HG03520 (cell line): ENCODE measurements at regions not wholly inside any gene's neighbourhood (a gene's known extent, or its start where the extent isn't known, plus 50 kb on each side); places are given as distances from the start of the nearest gene placed in this dataset.

Experiments
- ATAC-seq: cut with Tn5 transposase; IDR thresholded peaks from one replicate; pipeline ENCODE4 v1.9.1; 2021; ENCODE audit warnings: mild to moderate bottlenecking, moderate library complexity; ENCODE audit not compliant: unreplicated experiment

DNA sequence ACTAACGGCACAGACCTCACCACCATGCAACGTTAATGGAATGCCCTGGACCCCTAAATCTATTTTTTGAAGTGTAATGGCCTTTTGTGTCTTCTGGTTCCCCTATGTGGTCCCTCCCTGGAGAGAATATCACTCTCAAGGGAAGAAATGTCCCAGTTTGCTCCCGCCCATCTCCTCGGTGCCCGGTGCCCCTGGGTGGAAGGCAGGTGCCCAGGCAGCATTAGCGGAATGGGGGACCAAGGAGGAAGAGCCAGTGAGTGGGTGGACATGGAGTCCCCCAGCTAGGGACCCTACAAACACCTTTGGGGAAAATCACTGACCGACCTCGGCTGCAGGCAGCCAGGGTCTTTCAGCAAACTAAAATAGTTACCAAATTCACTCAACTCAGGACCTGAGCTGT lies 212.1 kb upstream of the RTL1 start:
- no peak for ATAC-seq

DNA sequence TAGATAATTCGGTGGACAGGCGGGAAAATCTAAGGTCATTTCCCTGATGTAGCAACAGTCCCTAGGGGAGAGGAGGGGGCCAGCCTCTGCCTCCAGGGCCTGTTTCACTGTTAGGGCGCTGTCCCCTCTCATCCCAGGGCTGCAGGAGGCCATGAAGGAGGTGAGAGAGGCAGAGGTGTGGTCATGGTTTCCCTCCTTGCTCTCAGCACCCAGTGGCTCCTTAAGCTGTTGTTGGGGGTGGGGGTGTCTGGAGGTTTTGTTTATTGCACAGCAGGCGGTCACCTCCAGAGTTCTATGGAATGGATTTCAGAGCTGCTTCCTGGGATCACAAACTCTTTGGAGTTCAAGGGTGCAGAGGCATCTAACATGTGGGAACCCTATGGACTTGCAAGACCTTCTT lies 212.5 kb upstream of the RTL1 start:
- no peak for ATAC-seq

DNA sequence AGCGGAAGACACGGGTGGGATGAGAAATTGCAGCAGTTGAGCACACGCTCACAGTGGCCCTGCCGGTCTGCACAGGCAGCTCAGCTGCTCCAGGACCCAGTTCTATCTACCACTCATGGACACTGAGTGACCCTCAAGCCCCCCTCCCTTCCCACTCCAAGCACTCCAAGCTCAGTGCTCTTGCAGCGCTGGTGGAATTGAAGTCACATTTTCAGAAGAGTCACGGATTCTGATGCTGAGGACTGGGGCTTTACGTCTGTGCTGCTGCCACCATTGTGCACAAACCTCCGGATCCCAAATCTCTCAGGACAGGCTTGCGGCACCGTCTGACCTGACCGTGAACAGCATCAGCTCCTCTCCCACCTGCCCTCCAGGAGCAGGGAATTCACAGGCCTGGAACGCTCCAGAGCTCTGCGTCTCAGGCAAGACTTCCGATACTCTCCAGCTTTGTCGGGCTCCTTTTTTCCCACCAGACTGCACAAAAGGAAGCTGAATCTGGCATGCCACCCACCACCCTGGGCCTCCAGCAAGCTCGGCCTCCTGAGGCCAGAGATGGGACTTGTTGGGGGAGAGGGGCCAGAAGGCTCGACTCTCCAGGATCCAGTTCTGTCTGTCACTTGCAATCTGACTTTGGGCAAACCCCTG lies 213.1 kb upstream of the RTL1 start:
- ATAC-seq: no peak

DNA sequence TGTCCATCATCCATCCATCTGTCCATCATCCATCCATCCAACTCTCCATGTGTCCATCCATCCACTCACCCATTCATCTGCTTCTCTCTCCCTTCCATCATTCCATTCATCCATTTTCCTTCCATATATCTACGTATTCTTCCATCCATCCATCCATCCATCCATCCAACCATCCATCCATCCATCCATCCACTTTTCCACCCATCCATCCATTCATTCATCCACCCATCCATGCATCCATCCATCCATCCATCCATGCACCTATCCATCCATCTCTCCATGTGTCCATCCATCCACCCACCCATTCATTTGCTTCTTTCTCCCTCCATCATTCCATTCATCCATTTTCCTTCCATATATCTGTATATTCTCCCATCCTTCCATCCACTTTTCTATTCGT lies 214.0 kb upstream of the RTL1 start:
- ATAC-seq: no peak

DNA sequence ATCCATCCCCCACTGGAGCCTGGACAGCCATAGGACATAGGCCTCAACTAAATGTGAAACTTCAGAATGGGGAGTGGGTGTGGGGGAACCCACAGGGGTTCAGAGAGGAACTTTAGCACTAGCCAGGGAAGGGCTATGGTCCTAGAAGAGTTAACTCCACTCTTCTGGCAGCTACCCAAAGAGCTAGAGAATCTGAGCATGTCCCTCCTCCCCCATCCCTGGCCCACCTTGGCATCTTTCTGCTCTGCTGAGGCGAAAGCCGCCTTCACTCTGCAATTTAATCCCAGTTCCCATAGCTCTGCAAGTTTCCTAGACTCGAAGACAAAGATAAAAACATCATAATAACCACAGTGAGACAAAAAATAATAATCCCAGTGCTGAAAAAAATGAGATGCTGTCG lies 214.7 kb upstream of the RTL1 start:
- no peak for ATAC-seq

DNA sequence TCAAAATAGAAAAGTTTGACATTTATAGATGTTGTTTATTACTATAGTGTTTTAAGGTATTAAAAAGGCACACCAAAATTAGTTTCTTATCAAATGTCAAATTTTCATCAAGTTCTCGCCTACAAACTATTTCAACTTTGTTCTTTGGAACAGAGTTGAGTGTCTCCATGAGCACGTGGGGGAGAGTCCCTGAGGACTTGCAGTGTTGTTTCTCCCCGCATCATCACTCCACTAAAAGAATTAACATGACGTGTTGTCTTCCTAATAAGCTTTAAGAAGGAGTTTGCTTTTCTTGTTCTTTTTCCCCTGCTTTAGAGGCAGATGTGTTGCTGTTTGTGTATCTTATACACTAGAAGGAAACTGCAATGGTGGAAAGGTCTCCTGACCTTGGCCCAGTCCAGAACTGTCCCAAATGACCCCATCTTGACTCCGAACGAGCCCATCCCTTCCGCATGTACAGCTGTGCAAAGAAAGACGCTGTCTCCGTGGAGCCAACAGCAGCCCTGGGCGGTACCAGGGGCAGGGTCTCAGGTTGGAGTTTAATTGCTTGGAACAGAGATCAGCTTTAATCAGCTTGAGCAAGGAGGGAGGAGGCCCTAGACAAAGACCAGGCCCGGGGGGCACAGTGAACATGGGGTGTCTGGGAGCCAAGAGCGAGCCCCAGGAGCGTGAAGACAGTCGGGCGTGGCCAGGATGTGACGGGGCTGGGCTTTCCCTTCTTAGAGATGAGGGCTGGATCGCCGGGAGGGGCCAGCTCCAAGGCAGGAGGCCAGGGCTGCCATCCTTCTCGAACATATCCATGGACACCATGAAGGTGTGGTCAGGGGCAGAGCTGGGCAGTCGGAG lies 215.4 kb upstream of the RTL1 start:
- ATAC-seq: no peak

DNA sequence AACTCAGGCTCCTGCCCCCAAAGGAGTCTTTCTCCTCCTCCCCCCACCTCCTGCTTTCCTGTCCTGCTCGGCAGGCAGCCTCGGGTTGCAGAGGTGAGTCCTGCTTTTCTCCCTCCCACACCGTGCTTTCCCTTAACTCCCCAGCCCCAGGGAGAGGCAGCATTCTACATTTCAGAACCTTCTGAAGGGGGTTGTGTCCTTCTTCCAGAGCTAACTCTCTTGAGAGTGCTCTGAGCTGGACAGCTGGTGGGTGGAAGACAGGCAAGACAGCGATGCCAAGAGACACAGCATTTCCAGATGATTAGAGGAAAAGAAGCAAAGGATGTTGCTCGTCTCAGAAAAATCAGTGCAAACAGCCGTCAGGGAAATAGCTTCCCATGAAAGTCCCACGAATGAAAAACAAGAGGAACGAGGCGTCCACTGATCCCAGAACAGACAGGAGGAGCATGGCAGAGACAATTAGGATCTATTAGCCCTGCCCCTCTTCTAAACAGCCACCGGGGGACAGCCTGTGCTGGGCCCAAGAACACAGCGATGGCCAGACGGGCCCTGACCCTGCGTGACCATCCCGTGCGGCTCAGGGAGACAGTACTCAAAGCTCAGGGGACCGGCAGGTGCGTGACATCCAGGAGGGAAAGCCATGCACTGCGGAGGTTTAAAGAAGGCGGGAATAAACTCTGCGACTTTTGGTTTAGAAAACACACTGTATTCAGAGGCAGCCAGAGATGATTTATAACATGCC lies 216.5 kb upstream of the RTL1 start:
- no peak for ATAC-seq

DNA sequence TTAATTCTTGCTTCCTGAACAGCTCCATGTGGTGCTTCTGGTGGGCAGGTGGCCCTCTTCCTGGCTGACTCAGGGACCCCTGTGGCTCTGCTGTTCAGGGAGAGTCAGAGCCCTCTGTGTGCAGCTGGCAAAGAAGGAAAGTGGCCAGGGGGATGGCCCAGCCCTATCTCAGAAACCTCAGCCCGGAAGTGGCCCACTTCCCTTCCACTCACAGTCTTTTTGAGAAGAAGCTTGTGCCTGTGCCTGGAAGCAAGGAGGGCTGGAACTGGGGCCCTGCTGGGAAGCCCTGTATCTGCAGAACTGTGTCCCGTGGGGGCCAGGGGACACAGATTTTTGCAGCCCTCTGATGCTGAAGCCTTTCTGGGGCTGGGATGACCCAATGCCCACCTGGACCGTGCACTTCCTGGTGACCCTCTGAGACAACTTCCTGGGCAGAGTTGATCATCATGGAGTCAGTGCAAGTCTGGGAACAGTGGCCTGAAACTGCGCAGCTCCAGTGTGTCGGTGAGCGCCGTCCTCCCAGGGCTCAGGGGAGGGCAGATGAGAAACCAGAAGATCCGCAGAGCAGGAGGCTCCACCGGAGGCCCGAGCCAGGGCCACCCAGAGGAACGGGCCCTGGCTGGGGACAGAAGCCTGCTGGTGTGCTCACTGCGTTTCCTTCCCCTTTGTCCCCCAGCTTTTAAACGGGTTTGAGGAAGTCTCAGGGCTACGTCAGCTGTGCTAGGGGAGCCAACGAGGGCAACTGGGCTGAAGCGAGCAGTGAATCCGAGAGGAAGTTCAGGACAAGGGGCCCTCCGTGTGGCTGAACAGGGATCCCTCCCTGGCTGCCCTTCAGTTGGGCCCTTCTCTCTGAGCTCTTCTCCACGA lies 217.4 kb upstream of the RTL1 start:
- ATAC-seq: no peak

DNA sequence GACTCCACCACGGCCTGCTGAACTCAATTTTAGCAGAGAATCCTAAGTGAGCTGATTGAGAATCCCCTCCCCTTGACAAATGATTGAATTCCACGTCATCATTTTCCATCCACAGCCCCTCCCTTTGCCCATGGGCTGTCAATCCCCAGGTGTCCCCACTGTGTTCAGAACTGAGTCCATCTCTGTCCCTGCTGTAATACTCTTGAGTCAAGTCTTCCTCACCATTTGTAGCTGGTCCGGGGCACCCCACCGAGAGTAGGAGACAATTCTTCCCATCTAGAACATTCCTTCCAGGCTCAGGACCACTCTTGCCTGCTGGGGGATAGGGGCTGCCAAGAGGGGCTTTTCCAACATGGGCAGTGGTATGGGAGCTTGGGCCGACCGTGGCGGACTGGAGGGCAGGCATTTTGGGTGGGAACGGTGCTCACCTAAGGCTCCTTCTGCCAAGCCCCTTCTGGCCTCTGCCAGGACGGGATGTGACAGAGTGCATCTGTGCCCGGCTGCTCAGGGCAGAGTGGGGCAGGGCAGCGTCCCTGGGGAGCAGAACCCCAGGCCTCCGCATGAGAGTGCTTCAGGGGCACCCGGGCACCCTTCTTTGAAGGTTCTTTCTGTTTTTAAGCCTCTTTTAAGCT lies 218.1 kb upstream of the RTL1 start:
- ATAC-seq: no peak

DNA sequence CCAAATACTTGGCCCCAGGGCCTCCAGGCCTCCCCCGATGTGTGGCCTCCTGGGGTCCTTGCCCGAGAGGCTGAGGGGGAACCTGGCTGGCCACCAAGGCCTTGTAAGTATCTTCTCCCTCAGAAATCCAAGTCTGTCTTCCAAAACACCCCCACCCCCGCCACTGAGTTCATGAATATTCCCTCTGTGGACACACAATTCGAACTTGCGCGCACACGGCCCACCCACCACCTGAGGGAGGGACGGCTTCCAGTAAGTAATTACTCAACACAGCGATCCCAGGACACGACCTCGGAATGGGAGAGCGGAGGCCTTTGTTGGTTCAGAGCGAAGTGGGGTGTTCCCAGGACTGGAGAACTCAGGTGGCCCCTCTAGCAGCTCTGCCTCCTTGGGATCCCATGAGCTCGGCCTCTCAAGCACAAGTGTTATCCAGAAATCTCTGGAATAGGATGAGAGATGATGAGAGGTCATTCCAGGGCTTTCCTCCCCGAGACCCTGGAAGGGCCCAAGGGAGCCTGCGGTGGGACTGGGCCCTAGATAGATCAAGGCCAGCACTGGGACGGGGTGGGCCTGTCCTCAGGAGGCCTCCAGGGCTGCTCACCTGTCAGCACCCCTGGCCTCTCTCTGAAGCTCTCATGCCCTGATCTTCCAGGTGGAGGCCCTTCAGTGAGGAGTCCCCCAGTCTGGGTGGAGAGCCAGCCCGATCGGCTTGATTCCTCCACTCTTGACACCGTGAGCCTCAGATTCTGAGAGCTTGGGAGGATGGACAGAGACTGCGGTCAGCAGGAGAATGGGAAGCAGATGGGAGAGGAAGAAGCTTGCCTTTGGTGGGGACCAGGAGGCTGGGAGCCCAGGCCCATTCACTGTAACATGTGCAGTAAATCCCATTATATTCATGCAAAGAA lies 219.0 kb upstream of the RTL1 start:
- no peak for ATAC-seq

DNA sequence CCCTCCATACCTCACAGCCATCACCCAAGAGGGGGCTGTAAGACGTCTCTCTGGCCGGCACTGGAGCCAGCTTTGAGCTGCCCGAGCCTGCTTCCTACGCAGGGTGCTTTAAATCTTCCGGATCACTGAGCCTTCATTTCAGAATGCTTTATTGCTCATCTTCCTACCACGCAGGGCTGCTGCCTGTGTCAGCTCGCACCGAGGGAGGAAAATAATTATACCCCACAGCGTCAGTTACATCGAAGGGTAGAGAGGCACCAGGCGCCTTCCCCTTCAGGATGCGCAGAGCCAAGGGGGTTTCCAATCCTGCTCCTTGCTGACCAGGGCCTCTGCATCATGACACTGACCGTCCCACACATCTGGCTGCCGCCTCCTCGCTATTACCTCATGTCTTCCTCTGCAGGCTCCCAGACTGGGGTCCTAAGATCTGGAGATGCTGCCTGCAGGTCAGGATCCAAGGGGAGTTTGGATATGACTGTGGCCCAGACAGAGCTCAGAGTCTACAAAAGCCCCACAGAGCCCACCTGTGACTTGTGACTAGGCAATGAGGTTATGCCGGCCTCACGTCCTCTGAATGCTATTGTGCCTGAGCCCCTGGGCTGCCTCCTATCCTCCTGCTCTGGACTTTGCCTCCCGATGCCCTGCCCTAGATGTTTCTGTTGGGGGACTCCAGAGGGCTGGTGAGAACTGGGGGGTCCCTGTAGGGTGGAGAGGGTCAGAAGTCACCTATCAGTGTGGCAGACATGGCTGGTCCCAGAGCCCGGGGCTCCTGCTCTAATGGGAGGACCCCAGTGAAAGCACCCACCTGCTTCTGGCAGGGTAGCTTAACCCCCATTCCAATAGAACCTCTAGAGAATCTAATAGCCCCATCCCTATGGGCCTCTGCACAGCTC lies 220.3 kb upstream of the RTL1 start:
- no peak for ATAC-seq

DNA sequence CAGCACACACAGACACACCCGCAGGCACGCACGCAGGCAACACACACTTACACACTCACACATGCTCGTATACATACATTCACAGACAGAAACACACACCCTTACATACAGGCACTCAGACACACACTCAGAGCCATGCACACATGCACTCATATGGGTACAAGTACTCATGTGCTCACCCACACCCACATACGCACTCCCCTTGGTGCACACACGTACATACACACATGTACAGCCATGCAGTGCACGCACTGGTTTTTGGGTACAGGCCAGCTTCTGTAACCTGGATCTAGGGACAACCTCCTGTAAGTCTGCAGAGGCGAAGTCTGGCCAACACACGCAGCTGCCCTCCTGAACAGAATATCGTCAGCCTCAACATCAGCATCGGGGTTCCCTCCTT lies 221.3 kb upstream of the RTL1 start:
- ATAC-seq: no peak

DNA sequence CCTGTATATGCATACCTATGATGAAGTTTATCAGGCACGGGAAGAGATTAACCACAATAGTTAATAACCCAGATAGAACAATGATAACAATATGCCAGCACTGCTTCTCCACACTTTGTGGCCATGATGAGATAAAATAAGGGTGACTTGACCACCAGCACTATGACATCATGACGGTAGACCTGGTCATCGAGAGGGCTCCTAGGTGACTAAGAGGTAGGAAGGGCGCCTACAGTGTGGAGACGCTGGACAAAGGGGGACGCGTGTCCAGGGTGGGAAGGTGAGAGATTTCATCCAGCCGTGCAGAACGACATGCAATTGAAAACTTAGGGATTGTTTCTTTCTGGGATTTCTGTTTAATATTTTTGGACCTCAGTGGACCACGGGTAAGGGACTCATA lies 221.8 kb upstream of the RTL1 start:
- ATAC-seq: no peak

DNA sequence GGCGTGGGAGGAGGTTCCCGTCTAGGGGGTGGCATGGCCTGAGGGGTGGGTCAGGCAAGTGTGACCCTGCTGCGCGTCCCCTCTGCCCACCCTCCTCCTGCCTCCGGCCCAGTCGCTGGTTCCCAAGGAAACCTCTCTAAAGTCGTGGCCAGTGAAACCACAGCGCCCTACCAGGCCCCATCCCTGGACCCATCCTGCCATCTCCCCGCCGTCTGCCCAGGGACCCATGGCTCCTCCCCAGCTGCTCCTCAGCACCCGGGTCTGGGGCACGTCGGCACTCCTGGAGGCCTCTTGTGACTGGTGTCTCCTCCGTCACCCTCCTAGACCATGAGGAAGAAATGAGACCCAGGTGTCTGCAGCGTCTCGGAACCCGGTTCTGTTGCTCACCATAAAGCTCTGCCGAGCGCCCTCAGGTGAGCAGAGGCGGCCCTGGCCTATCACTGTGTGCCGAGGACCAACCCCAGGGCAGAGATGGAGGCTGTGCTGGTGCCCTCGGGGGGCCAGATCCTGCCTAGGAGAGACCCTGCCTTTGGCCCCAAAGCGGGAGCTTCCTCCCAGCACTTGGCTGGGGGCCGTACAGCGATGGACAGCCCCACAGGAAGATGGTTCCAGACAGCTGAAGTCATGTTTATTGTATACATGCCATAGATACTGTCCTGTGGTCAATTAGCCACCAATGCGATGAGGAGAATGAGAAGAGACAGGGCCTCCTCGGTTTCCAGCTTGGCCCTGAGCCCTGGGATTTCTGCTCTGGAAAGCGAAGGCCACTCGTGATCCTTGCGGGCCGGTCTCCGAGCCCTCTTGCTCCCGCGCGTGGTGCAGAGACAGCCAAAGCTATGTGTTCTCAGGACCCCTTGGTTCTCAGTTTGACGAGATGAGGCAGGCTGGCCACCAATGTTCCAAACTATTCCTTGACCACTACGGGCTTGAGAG lies 222.5 kb upstream of the RTL1 start:
- no peak for ATAC-seq

DNA sequence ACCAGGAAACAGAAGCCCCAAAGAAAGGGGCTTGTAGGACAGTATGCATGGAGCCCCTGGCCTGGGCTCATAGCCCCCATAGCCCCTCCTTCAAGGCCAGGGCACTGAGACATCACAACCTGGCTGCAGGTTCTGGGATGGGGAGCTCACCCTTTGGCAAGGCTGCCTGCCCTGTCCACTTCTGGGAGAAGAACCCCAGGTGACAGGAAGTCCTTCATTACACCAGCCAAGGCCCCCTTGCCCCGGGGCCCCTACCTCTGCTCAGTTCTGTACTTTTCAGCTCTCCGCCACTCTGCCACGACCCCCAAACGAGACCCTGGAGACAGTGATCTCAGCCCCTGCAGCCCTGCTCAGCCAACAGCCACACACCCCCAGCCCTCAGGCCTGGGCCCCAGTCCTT lies 223.2 kb upstream of the RTL1 start:
- ATAC-seq: no peak

DNA sequence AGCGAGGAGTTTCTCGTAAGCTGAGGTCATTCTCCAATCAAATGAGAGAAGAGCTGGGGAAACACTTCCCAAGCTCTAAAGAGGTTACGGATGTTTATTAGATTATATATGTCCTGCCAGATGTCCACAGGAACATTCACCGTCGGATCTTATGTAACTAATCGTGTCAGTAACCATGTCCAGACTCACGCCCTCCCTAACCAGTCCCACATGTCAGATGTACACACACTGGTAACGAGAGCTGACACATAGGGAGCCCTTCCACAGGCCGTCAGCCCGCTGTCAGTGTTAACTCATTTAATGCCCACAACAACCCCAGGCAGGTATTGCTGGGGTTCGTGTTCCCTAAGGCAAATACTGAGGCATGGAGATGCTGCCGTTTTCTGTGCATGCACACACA lies 223.7 kb upstream of the RTL1 start:
- no peak for ATAC-seq
